HUES64 (cell line): ENCODE measurements at regions not wholly inside any gene's neighbourhood (a gene's known extent, or its start where the extent isn't known, plus 50 kb on each side); places are given as distances from the start of the nearest gene placed in this dataset.

Experiments
- H3K27ac ChIP-seq: 2 replicates; pipeline ENCODE4 v1.7.0; 2013; ENCODE audit warnings: low read depth, low read length, inconsistent platforms
- H3K27me3 ChIP-seq: 2 replicates; pipeline ENCODE4 v1.6.1; 2013; ENCODE audit warnings: mild to moderate bottlenecking, low read length; ENCODE audit not compliant: insufficient read depth
- H3K36me3 ChIP-seq: 2 replicates; pipeline ENCODE4 v1.6.1; 2013; ENCODE audit warnings: mild to moderate bottlenecking, low read length; ENCODE audit not compliant: insufficient read depth
- H3K4me1 ChIP-seq: 2 replicates; pipeline ENCODE4 v1.6.1; 2013; ENCODE audit warnings: mild to moderate bottlenecking, low read length, moderate library complexity; ENCODE audit not compliant: insufficient read depth
- H3K4me3 ChIP-seq: 2 replicates; pipeline ENCODE4 v1.5.1; 2013; ENCODE audit warnings: mild to moderate bottlenecking, low read length, moderate library complexity
- H3K9ac ChIP-seq: 2 replicates; pipeline ENCODE4 v1.6.1; 2013; ENCODE audit warnings: mild to moderate bottlenecking, low read depth, low read length
- H3K9me3 ChIP-seq: 2 replicates; pipeline ENCODE4 v1.6.1; 2013; ENCODE audit warnings: low read depth, low read length; ENCODE audit not compliant: insufficient read depth
- WGBS: fragments of 150-250, 120-280 bp; methylation state at CpG from one replicate; pipeline ENCODE4 v1.1.7; 2013; ENCODE audit warnings: missing lambda C conversion rate; 5-methylcytosine and 5-hydroxymethylcytosine counted together

- H3K4me3 ChIP-seq: no peak overlapping the region
- no peaks in the 10 kb centered on the region for H3K4me1 ChIP-seq
- H3K27me3 ChIP-seq: no peaks in the 10 kb centered on the region
- H3K9ac ChIP-seq: no peak overlapping the region
- no peaks in the 10 kb centered on the region for H3K9me3 ChIP-seq
- H3K36me3 ChIP-seq: no peaks in the 10 kb centered on the region
- H3K27ac ChIP-seq: no peak overlapping the region
- WGBS: 94% methylated on average over 2 of the region's 3 CpGs
Measured at GRCh38 chr10:62709200-62709599, 95.3 kb upstream of the ADO start.

GRCh38 chr10:62710182-62710581 is 94.3 kb upstream of the ADO start:
- Histone ChIP-seq H3K4me1 (no peaks in the 10 kb centered on the region), H3K36me3 (no peaks in the 10 kb centered on the region), H3K9ac (no peak overlapping the region), H3K27ac (no peak overlapping the region), H3K9me3 (no peaks in the 10 kb centered on the region), H3K27me3 (no peaks in the 10 kb centered on the region), H3K4me3 (no peak overlapping the region)
- WGBS: 98% methylated on average over 4 of the region's 4 CpGs

- Histone ChIP-seq H3K9me3 (no peaks in the 10 kb centered on the region), H3K9ac (no peak overlapping the region), H3K4me3 (no peak overlapping the region), H3K36me3 (no peaks in the 10 kb centered on the region), H3K4me1 (no peaks in the 10 kb centered on the region), H3K27ac (no peak overlapping the region), H3K27me3 (no peaks in the 10 kb centered on the region)
Measured at GRCh38 chr10:62715383-62715782, 89.1 kb upstream of the ADO start.

- Histone ChIP-seq H3K36me3 (no peaks in the 10 kb centered on the region), H3K4me1 (no peaks in the 10 kb centered on the region), H3K4me3 (no peak overlapping the region), H3K9me3 (no peaks in the 10 kb centered on the region), H3K9ac (no peak overlapping the region), H3K27me3 (no peaks in the 10 kb centered on the region), H3K27ac (no peak overlapping the region)
- WGBS: 92% methylated on average over 5 of the region's 5 CpGs
Measured at GRCh38 chr10:62718585-62718984, 85.9 kb upstream of the ADO start.

- Histone ChIP-seq H3K27me3 (no peaks in the 10 kb centered on the region), H3K4me3 (no peak overlapping the region), H3K27ac (no peak overlapping the region), H3K9me3 (no peaks in the 10 kb centered on the region), H3K9ac (no peak overlapping the region), H3K36me3 (no peaks in the 10 kb centered on the region), H3K4me1 (no peaks in the 10 kb centered on the region)
- 92% methylated on average over 2 of the region's 2 CpGs for WGBS
Measured at GRCh38 chr10:62719061-62719460, 85.5 kb upstream of the ADO start.

GRCh38 chr10:62721687-62722086 is 82.8 kb upstream of the ADO start:
- H3K36me3 ChIP-seq: no peaks in the 10 kb centered on the region
- H3K27ac ChIP-seq: no peak overlapping the region
- H3K9ac ChIP-seq: no peak overlapping the region
- H3K4me3 ChIP-seq: no peak overlapping the region
- no peaks in the 10 kb centered on the region for H3K9me3 ChIP-seq
- H3K4me1 ChIP-seq: no peaks in the 10 kb centered on the region
- 91% methylated on average over 4 of the region's 4 CpGs for WGBS
- H3K27me3 ChIP-seq: no peaks in the 10 kb centered on the region

- H3K4me3 ChIP-seq: no peak overlapping the region
- no peak overlapping the region for H3K9ac ChIP-seq
- H3K27ac ChIP-seq: no peak overlapping the region
- H3K36me3 ChIP-seq: no peaks in the 10 kb centered on the region
- H3K4me1 ChIP-seq: no peaks in the 10 kb centered on the region
- H3K27me3 ChIP-seq: no peaks in the 10 kb centered on the region
- no peaks in the 10 kb centered on the region for H3K9me3 ChIP-seq
Measured at GRCh38 chr10:62723375-62723774, 81.1 kb upstream of the ADO start.

GRCh38 chr10:62724465-62724864 is 80.1 kb upstream of the ADO start:
- H3K9me3 ChIP-seq: no peaks in the 10 kb centered on the region
- no peaks in the 10 kb centered on the region for H3K4me1 ChIP-seq
- H3K36me3 ChIP-seq: no peaks in the 10 kb centered on the region
- H3K27me3 ChIP-seq: no peaks in the 10 kb centered on the region
- H3K27ac ChIP-seq: no peak overlapping the region
- H3K4me3 ChIP-seq: no peak overlapping the region
- 94% methylated on average over 7 of the region's 7 CpGs for WGBS
- H3K9ac ChIP-seq: no peak overlapping the region

GRCh38 chr10:62726142-62726541 is 78.4 kb upstream of the ADO start:
- Histone ChIP-seq H3K9me3 (no peaks in the 10 kb centered on the region), H3K27ac (no peak overlapping the region), H3K36me3 (no peaks in the 10 kb centered on the region), H3K27me3 (no peaks in the 10 kb centered on the region), H3K4me3 (no peak overlapping the region), H3K9ac (no peak overlapping the region), H3K4me1 (no peaks in the 10 kb centered on the region)
- WGBS: 93% methylated on average over 5 of the region's 5 CpGs

GRCh38 chr10:62726638-62727037 is 77.9 kb upstream of the ADO start:
- 73% methylated on average over 2 of the region's 2 CpGs for WGBS
- no peaks in the 10 kb centered on the region for H3K4me1 ChIP-seq
- H3K27ac ChIP-seq: no peak overlapping the region
- no peak overlapping the region for H3K9ac ChIP-seq
- no peaks in the 10 kb centered on the region for H3K36me3 ChIP-seq
- no peaks in the 10 kb centered on the region for H3K27me3 ChIP-seq
- no peak overlapping the region for H3K4me3 ChIP-seq
- no peaks in the 10 kb centered on the region for H3K9me3 ChIP-seq

- Histone ChIP-seq H3K27ac (no peak overlapping the region), H3K4me3 (no peak overlapping the region), H3K9me3 (no peaks in the 10 kb centered on the region), H3K9ac (no peak overlapping the region), H3K27me3 (no peaks in the 10 kb centered on the region), H3K4me1 (no peaks in the 10 kb centered on the region), H3K36me3 (no peaks in the 10 kb centered on the region)
- WGBS: 93% methylated on average over 2 of the region's 2 CpGs
Measured at GRCh38 chr10:62727934-62728333, 76.6 kb upstream of the ADO start.

- Histone ChIP-seq H3K9me3 (no peaks in the 10 kb centered on the region), H3K9ac (no peak overlapping the region), H3K27me3 (no peaks in the 10 kb centered on the region), H3K4me1 (no peaks in the 10 kb centered on the region), H3K36me3 (no peaks in the 10 kb centered on the region), H3K4me3 (no peak overlapping the region), H3K27ac (no peak overlapping the region)
- WGBS: 100% methylated on average over 1 of the region's 1 CpG
Measured at GRCh38 chr10:62728479-62728878, 76.0 kb upstream of the ADO start.
